Urothelium cell line (cell line): ENCODE measurements at regions not wholly inside any gene's neighbourhood (a gene's known extent, or its start where the extent isn't known, plus 50 kb on each side); places are given as distances from the start of the nearest gene placed in this dataset.
A peak's percentile ranks its signal among the peaks of the same experiment; 100 is the strongest.

Experiments
- DNase-seq: peaks from one replicate; pipeline ENCODE4 v3.0.0; 2011; ENCODE audit warnings: low spot score, mixed read lengths
- FAIRE-seq: peaks from 2 replicates; lab custom pipeline; 2011; peaks lifted over from hg19 to GRCh38; lab: Jason Lieb, UNC

GRCh38 chr7:106166651-106167342, 54.7 kb upstream of the SYPL1 start:
- FAIRE-seq, result no peak
- DNase-seq, result peak; percentile 81

GRCh38 chr7:106165337-106165736, 53.2 kb upstream of the SYPL1 start:
- no peak for FAIRE-seq
- no peak for DNase-seq

GRCh38 chr7:106163257-106163656, 51.1 kb upstream of the SYPL1 start:
- FAIRE-seq (no peak), DNase-seq (no peak)
